ENCODE measurements at regions not wholly inside any gene's neighbourhood (a gene's known extent, or its start where the extent isn't known, plus 50 kb on each side); places are given as distances from the start of the nearest gene placed in this dataset.

- no peak for TF ChIP-seq HMBOX1 (IDR thresholded peaks at IDR 0.05)
Measured at GRCh38 chr11:101296896-101297295, 167.3 kb upstream of the PGR start (continued).

GRCh38 chr11:101292661-101293240 lies 163.1 kb upstream of the PGR start:
- Histone ChIP-seq H3K4me3 (no peak overlapping the region), H3K4me1 (replicated peaks in 1 of 2; ENCODE audit: control insufficient read depth in 2 of 2, insufficient read depth in 2 of 2, low read length in 2 of 2) (no peaks in the 10 kb centered on the region), H3K27ac (ENCODE audit: extremely low read depth, low read depth, low read length) (no peak overlapping the region), H3K79me2 (ENCODE audit: control insufficient read depth, insufficient read depth, low read length) (no peaks in the 10 kb centered on the region), H2AFZ (ENCODE audit: low read depth, low read length) (no peak overlapping the region), H3K9me3 (replicated peaks; ENCODE audit: control insufficient read depth, insufficient read depth, low read depth, low read length) (no peaks in the 10 kb centered on the region), H3K9ac (ENCODE audit: insufficient read depth in 1 of 2, low read depth in 2 of 2, low read length in 2 of 2) (no peak overlapping the region), H4K20me1 (replicated peaks; ENCODE audit: control insufficient read depth, insufficient read depth, low read length) (no peaks in the 10 kb centered on the region), H3K4me2 (ENCODE audit: insufficient read depth, low read length) (no peak overlapping the region), H3K36me3 (ENCODE audit: control insufficient read depth, insufficient read depth, low read length) (no peaks in the 10 kb centered on the region), H3K27me3 (ENCODE audit: control insufficient read depth in 2 of 2, insufficient read depth in 2 of 2, low read length in 2 of 2) (no peaks in the 10 kb centered on the region), H3K9me1 (ENCODE audit: control insufficient read depth, insufficient read depth, low read length) (no peaks in the 10 kb centered on the region)
- POLR2A ChIA-PET, result no interaction called here
- WGBS (ENCODE audit: insufficient coverage, low coverage, missing lambda C conversion rate), result 0% methylated on average over 2 of the region's 2 CpGs
- no peak for DNase-seq (ENCODE audit: extremely low read depth in 1 of 4, low spot score in 3 of 4)
- CTCF ChIA-PET (ENCODE audit: low intra/inter-chr PET ratio), result no interaction called here
- TF ChIP-seq ZNF318 (IDR thresholded peaks at IDR 0.05; ENCODE audit: borderline replicate concordance in 1 of 2, low read depth in 1 of 2), result no peak
- in situ Hi-C loops (cut with MboI), result no loop called here
- intact Hi-C loops (cut with micrococcal nuclease), result no loop called here
- ATAC-seq, result no peak
- no TSS peak for BruUV-seq (replicated peaks)
- no peak for FAIRE-seq
